ENCODE measurements at regions not wholly inside any gene's neighbourhood (a gene's known extent, or its start where the extent isn't known, plus 50 kb on each side); places are given as distances from the start of the nearest gene placed in this dataset.

GRCh38 chr1:162990665-162991064 is 78.5 kb upstream of the RGS4 start:
- intact Hi-C loops (cut with DNase I; ENCODE audit: low total_unique reads), result no loop called here
- H3K4me3 ChIP-seq, result no peak overlapping the region
- 68 to 88% methylated on average over 2 to 3 of the region's 3 CpGs for WGBS, 2 donors (ENCODE audit: low coverage in 1 of 2)

DNA sequence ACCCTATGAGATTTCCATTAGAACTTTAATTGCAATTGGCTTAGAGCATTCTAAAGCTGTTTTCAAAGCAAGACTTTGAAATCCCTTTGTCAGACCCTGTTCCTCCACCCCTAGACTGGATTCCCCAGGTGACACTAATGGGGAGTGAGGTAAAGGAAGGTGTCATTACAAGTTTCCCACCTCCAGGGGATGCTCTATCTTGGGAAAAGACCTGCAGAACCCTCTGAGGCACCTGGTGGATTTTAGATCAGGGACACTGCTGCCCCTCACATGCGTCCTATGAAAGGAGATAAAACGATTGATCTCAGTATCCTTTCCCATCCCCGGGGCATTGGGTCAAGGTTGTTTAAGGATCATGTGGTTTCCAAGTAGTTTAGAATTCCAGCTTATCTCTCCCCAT is 80.3 kb upstream of the RGS4 start:
- Histone ChIP-seq H3K36me3 (no peaks in the 10 kb centered on the region), H3K9me3 (no peaks in the 10 kb centered on the region), H3K27ac (no peak overlapping the region), H3K27me3 (no peaks in the 10 kb centered on the region), H3K4me3 (no peak overlapping the region), H3K4me1 (no peaks in the 10 kb centered on the region)
- no peak for DNase-seq
- 73 to 83% methylated on average over 1 to 3 of the region's 3 CpGs for WGBS, 2 donors (ENCODE audit: low coverage in 1 of 2)
- TF ChIP-seq POLR2AphosphoS5 (IDR thresholded peaks at IDR 0.05) (no peak), POLR2A (IDR thresholded peaks at IDR 0.05) (no peak), CTCF (IDR thresholded peaks at IDR 0.05) (no peak), EP300 (IDR thresholded peaks at IDR 0.05; ENCODE audit: low read depth) (no peak)
- intact Hi-C loops (cut with DNase I; ENCODE audit: low total_unique reads) (no loop called here), in situ Hi-C loops (cut with MboI; ENCODE audit: low pct_ligation_motif_present in 1 of 4, low pct_unique_long_range_greater_than_20kb in 1 of 4, low sequenced_read_pairs in 3 of 4) (no loop called here)

More at GRCh38 chr1:162990665-162991064, 78.5 kb upstream of the RGS4 start:
- Histone ChIP-seq H3K4me1 (no peaks in the 10 kb centered on the region), H3K9me3 (no peaks in the 10 kb centered on the region), H3K27ac (no peak overlapping the region), H3K36me3 (no peaks in the 10 kb centered on the region), H3K27me3 (no peaks in the 10 kb centered on the region)
- in situ Hi-C loops (cut with MboI; ENCODE audit: low pct_ligation_motif_present in 1 of 4, low pct_unique_long_range_greater_than_20kb in 1 of 4, low sequenced_read_pairs in 3 of 4), result no loop called here
- DNase-seq, result no peak
- no peak for TF ChIP-seq EP300 (IDR thresholded peaks at IDR 0.05; ENCODE audit: low read depth)
- no peak for TF ChIP-seq CTCF (IDR thresholded peaks at IDR 0.05)
- TF ChIP-seq POLR2AphosphoS5 (IDR thresholded peaks at IDR 0.05), result no peak
- TF ChIP-seq POLR2A (IDR thresholded peaks at IDR 0.05), result no peak

DNA sequence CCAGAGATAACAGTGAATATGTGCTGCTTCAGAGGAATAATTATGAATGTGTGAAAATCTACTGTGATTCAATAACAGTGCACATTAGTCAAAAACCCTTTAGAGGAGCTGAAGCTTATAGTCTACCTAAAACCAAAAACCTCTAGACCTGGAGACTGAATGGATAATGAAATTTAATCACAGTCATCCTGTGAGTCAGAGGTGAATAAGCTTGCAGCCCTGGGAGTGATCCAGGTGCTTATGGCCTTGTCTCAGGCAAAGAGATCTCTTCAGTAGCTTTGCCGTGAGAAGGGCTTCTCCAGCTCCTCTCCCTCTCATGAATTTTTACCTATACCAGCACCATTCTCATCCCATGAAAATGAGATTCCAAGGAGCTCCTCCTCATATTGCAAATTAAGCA is 81.3 kb upstream of the RGS4 start:
- TF ChIP-seq CTCF (IDR thresholded peaks at IDR 0.05), result no peak
- TF ChIP-seq EP300 (IDR thresholded peaks at IDR 0.05; ENCODE audit: low read depth), result no peak
- TF ChIP-seq POLR2A (IDR thresholded peaks at IDR 0.05), result no peak
- in situ Hi-C loops (cut with MboI; ENCODE audit: low pct_ligation_motif_present in 1 of 4, low pct_unique_long_range_greater_than_20kb in 1 of 4, low sequenced_read_pairs in 3 of 4), result no loop called here

GRCh38 chr1:162985816-162986435 is 83.2 kb upstream of the RGS4 start:
- no peak for TF ChIP-seq CTCF (IDR thresholded peaks at IDR 0.05)
- TF ChIP-seq POLR2A (IDR thresholded peaks at IDR 0.05), result no peak
- TF ChIP-seq EP300 (IDR thresholded peaks at IDR 0.05; ENCODE audit: low read depth), result no peak
- TF ChIP-seq POLR2AphosphoS5 (IDR thresholded peaks at IDR 0.05), result no peak
- in situ Hi-C loops (cut with MboI; ENCODE audit: low pct_ligation_motif_present in 1 of 4, low pct_unique_long_range_greater_than_20kb in 1 of 4, low sequenced_read_pairs in 3 of 4) (no loop called here), intact Hi-C loops (cut with DNase I; ENCODE audit: low total_unique reads) (no loop called here)
- H3K27ac ChIP-seq, result no peak overlapping the region
- H3K4me3 ChIP-seq, result no peak overlapping the region
- H3K36me3 ChIP-seq, result no peaks in the 10 kb centered on the region
- DNase-seq, result no peak
- no peaks in the 10 kb centered on the region for H3K27me3 ChIP-seq
- 61 to 77% methylated on average over 3 of the region's 3 CpGs for WGBS, 2 donors (ENCODE audit: low coverage in 1 of 2)
- no peaks in the 10 kb centered on the region for H3K9me3 ChIP-seq
- no peaks in the 10 kb centered on the region for H3K4me1 ChIP-seq

More for the DNA sequence above, 81.3 kb upstream of the RGS4 start:
- WGBS, 2 donors (ENCODE audit: low coverage in 1 of 2), result 79 to 80% methylated on average over 1 of the region's 1 CpG
- Histone ChIP-seq H3K36me3 (no peaks in the 10 kb centered on the region), H3K4me1 (no peaks in the 10 kb centered on the region), H3K9me3 (no peaks in the 10 kb centered on the region), H3K27me3 (no peaks in the 10 kb centered on the region), H3K4me3 (no peak overlapping the region), H3K27ac (no peak overlapping the region)
- no peak for DNase-seq
- intact Hi-C loops (cut with DNase I; ENCODE audit: low total_unique reads), result no loop called here

All from transverse colon (tissue), 4 donors.